GM12874 (cell line): ENCODE measurements at regions not wholly inside any gene's neighbourhood (a gene's known extent, or its start where the extent isn't known, plus 50 kb on each side); places are given as distances from the start of the nearest gene placed in this dataset.

ENCODE experiments used
- CTCF ChIP-seq: IDR thresholded peaks from 2 replicates; pipeline ENCODE4 v1.5.1; 2011; ENCODE audit warnings: low read depth, mild to moderate bottlenecking, control low read depth, low read length, moderate library complexity; ENCODE audit not compliant: insufficient read depth

GRCh38 chr9:79325501-79325900 lies 246.3 kb upstream of the TLE4 start:
- no peak for TF ChIP-seq CTCF

- TF ChIP-seq CTCF, result no peak
Observed at GRCh38 chr9:79329861-79330260, 241.9 kb upstream of the TLE4 start.

GRCh38 chr9:79334001-79334400 lies 237.8 kb upstream of the TLE4 start:
- no peak for TF ChIP-seq CTCF

GRCh38 chr9:79334711-79335110 lies 237.1 kb upstream of the TLE4 start:
- no peak for TF ChIP-seq CTCF

GRCh38 chr9:79335987-79336386 lies 235.8 kb upstream of the TLE4 start:
- TF ChIP-seq CTCF, result no peak

GRCh38 chr9:79341561-79341960 lies 230.2 kb upstream of the TLE4 start:
- TF ChIP-seq CTCF, result no peak

GRCh38 chr9:79346350-79347020 lies 225.3 kb upstream of the TLE4 start:
- TF ChIP-seq CTCF, result no peak
